NCI-H187 (cell line): ENCODE measurements at regions not wholly inside any gene's neighbourhood (a gene's known extent, or its start where the extent isn't known, plus 50 kb on each side); places are given as distances from the start of the nearest gene placed in this dataset.

Source experiments
- DNase-seq, 2 experiments: peaks; one replicate each; lab custom pipeline; 2025; lab: John Stamatoyannopoulos, UW

DNA sequence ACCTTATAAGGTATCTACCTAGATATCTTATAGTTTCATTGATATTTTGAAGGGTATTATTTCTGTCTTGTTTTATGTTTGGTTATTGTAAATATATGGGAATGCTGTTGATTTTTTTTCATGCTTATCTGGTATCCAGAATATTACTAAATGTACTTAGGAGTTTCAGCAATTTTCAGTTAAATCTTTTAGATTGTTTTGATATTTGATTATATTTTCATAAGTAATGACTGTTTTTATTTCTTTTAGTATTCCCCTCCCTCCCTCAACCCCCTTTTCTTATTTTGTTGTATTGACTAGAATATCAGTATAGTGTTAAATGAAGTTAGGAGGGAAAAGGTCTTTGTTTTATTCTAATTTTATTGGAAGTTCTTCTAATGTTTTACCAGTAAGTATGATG is 344.4 kb upstream of the PROX1 start:
- DNase-seq = no peak

DNA sequence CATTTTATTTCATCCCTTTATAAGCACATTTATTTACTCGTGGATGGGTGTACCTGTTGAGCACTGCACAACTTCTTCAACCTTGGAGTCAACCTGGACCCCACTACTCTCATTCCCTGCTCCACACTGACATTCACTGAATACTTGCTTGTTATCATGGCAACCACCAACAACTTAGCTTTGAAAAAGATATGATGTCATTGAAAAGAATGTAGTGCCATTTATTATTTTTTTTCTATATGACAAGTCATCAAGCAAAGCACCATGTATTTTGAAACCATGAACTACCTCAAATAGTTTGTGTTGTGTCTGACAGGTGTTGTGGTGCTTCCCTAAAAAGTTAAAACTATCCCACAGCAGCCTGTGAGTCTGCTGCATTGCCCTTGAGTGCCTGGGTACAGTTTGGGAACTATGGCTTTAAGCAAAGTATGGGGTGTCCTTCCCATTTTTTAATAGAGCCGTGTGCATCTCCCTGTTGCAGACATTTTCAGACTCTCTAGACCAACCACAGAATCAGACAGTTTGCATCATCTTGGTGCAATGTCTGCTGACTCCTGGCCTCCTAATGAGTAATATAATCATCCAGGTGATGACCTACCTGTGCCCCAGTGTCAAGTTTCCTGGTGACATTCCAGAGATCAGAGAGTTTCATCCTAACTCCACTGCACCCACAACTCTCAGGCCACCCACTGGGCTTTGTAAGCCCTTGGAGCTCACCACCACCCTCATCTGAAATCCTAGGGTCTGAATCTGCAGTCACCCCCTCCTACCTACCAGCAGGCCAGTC is 339.7 kb upstream of the PROX1 start:
- no peak for DNase-seq

DNA sequence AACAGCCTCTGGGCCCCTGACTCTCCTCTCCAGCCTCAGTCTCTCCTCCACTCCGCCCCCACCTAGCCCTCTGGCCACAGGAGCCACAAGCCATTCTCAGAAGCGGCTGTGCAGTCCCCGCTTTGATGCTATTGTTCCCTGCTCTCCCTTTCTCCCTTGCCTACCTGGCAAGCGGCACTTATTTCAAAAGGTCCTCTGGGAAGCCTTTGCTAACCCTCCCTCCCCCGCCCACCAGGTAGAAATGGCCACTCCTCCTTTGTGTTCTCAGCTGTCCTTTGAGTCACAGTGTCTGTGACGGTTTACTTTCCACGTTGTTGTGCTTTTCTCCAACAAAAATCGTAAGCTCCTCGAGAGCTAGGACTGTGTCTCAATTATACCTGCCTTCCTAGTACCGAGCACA is 338.4 kb upstream of the PROX1 start:
- DNase-seq = peak; percentile 41 to 61

DNA sequence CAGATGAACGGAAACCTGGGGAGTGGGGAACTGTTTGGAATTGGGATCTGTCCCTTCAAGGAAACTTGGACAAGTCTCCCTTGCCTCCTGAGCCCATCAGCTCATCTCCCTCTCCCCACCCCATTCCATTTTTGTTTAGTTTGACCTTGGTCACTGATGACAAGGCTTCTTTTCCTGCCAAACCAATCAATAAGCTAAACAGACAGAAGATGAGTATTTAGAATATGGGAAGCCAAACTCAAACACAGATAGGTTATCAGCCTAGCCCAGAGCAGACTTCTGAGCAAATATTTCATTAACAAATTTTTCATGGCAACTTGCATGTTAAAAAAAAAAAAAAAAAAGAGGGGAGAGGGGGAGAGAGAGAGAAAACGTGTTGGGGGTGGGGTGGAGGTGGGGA is 337.2 kb upstream of the PROX1 start:
- DNase-seq = no peak

DNA sequence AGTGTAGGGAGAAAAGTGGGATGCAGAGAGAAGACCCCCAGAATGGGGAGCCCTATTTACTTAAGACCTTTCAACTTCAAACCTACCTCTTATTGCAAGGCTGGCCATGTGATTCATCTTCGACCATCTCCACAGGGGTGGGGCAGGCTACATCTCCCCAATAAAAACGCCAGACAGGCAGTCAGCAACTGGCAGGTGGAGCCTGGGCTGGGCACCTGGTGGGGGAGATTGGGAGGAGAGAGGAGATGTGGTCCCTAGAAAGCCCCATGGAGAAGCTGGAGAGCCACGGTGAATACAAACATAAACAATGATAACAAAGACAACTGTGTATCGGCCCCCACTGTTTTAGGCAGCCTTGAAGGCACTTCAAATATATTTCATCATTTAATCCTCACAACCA is 336.7 kb upstream of the PROX1 start:
- DNase-seq = peak in 1 of 2 experiments; percentile 32

DNA sequence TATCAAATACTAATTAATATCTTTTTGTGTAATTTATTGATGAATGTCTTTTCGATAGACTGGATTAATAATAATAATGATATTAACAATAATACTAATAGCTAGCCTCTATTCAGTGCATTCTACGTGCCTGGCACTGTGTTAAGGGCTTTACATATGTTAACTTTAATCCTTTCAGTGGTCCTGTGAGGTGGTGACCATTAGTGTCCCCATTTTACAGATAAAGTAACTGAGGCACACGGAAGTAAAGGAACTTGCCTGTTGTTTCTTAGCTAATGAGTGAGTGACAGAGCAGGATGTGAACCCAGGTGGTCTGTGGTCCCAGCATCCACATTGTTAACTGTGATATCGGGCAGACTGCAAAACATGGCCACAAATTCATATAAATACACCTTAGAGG is 335.7 kb upstream of the PROX1 start:
- DNase-seq = no peak

DNA sequence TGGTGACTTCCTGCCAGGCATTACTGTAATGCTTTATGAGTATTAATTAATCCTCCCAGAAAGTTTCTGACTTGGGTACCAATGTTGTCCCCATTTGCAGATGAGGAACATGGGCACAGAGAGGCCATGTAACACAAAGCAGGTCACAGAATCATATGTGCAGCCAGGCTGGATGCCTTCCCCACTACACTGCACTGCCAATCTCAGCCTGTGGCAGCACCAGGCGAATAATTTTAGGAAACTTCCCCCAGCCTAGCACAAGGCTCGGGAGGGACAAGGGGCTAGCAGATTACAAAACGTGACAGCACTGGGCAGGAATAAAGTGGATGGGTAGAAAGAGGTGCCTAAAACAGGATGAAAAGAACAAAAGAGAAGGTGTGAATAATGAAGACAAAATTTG is 331.7 kb upstream of the PROX1 start:
- DNase-seq = no peak

DNA sequence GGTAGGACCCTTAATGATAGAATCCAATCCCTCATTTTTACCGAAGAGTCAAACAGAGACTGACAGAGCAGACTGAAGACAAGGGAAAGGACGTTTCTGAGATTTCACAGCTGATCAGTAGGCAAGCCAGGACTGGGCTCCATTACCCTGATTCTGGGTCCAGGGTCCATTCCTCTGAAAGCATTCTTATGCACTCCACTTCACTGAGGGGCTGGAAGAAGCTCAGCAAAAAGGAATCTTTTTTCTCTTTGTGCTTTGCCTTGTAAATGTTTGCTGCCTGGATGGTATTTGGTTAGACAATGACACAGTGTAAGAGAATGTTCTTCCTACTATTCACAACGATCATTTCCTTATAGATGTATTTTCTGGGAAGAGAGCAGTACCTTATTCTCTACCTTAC is 331.3 kb upstream of the PROX1 start:
- DNase-seq = no peak

DNA sequence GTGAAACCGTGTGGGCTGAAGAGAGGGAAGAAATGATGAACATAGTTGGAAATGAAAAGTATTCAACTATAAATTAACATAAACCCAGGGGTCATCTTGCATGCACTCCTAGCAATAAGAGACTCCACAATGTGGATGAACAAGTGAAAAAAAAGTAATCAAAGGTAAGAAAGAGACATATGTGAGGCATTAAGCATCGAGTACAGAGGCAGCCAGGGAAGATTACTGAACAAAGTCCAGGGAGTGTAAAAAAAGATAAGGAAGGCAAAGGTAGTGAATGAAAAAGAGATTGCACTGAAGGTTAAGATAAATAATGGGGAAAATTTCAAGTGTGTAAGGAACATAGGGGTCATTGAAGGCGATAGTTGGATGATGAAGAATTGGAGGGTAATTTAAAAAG is 330.8 kb upstream of the PROX1 start:
- no peak for DNase-seq

DNA sequence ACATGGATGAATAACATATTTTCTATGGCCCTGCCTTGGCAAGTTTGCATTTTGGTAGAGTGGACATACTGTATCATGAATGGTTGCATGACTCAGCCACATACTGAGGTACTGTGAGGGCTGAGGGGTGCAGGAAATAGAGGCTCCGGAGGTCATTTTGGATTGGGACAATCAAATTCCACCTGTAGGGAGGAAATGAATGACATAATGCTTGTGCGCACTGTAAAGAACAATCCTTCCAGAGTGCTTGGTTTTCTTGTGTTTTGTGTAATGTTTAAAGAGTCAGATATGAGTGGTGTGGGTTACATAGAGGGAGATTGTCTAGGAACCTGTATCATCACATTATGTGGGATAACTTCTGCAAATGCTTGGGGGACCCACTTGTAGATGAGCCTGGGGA is 329.9 kb upstream of the PROX1 start:
- DNase-seq = no peak

DNA sequence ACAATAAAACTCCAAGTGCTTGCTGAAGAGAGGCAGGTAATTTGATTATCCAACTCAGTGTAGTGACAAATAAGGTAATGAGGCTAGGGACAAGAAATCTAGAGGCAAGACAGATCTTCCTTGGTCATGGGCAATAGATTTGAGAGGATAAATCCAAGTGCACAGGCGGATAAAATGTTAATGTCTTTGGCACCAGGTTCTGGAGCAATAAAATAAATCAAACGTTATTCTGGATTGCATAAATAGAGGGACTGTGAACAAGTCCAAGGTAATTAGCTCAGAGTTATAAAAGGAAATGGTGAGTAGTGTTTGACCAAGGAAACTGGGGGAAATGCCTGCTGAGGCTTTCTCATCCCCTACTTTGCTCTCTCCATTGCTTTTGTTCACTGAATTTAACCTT is 329.3 kb upstream of the PROX1 start:
- peak in 1 of 2 experiments; percentile 10 for DNase-seq

DNA sequence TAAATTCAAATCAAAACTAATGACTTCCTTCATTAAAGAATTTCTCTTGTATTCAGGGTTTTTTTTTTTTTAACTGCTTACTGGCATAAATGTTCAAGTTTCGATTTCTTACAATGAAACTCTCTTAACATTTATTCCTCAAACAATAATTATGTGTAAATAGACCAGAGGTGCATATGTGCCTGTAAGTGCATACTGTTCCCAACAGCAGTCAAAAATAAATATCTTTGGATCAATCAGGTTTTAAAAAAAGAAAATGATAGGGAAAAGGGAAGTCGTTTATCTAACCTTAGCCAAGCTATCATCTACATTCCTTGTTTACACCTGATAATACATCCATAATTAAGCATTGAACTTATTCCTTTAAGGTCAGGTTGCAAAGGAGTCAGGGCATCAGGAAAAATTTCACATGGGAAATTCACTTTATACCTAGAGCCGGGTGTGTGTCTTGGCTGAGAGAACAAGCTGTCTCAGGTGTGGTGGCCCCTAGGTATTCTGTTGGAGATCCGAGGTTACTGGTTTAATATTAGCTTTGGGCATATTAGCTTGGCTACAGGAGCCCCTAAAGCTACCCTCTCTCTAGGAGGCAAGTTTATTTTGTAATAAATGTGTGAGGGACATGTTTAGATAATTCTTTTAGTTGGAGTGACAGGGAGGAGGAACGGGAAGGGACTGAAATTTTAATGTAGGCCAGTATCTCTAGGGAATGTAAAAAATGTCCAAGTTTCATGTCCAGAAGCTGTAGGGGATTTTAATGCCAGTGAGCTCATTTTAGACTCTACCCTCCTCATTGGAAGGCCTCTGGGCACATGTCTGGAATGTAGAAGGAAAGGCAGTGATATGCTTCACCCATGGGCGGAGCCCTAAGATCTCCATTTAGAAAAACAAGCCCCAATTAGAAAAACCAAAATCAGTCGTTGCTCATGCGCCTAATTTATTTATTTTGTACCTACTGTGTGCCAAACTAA is 327.9 kb upstream of the PROX1 start:
- DNase-seq = no peak

DNA sequence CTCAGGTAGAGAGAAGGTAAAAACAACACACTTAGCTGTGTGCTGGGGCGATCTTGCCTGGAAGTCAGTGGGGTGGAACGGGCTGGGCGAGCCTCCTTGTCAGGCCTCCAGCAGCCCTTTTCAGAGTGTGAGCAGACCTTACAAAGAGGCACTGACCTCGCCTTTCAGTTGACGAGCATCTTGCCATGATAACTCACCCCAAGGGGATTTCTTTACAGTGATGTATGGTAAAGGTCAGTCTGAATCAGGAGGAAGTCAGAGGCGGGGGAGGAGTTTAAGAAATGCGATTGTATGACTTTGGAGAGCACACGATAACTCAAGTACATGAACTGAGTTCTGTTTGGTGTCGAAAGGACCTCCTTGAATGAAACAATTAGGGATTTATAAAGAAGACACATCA is 326.5 kb upstream of the PROX1 start:
- DNase-seq = peak; percentile 10 to 11

DNA sequence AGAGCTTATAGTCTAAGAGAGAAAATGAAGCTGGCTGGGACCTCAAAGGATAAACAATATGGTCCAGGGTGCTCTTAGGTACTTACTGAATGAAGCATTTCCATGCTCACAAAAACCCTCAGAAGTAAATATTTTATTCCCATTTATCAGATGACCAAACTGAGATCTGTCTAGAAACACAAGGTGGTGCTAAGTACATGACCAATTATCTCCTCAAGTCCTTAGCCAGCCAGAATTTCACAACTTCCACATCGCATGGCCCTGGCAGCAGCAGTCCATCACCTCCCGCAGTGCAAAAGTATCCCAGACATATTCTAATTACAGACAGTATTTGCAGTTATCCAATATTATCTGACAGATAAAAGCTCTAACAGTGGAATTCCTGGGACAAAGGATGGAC is 321.7 kb upstream of the PROX1 start:
- no peak for DNase-seq

DNA sequence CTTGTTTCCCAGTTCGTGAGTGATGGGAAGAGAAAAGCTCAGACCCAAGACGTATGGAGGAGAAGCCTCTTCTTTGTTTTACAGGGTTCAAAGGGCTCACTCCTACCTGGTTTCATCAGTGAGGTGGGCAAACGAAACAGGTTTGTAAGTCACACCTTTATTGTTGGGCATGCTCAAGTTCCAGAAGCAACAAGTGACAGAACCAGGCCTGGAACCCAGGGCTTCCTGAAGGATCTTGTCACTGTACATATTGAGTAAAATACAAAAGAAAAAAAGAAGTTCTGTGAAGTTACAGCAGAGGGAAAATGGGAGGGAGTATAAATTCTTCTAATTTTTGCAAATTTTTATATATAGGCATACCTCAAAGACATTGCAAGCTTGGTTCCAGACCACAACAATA is 320.9 kb upstream of the PROX1 start:
- no peak for DNase-seq

DNA sequence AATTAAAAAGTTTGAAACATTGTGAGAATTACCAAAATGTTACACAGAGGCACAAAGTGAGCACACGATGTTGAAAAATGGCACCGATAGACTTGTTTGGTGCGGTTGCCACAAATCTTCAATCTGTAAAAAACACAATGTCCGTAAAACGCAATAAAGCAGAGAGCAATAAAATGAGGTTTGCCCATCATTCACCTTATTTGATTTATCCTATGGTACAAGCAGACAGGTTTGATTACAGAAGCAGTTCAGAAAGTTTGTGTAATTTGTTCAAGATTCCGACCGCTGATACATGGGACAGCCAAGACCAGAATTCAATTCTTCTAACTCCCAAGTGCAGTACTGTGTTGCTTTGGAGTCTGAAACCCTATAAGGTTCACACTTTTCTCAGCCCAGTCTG is 318.3 kb upstream of the PROX1 start:
- no peak for DNase-seq

DNA sequence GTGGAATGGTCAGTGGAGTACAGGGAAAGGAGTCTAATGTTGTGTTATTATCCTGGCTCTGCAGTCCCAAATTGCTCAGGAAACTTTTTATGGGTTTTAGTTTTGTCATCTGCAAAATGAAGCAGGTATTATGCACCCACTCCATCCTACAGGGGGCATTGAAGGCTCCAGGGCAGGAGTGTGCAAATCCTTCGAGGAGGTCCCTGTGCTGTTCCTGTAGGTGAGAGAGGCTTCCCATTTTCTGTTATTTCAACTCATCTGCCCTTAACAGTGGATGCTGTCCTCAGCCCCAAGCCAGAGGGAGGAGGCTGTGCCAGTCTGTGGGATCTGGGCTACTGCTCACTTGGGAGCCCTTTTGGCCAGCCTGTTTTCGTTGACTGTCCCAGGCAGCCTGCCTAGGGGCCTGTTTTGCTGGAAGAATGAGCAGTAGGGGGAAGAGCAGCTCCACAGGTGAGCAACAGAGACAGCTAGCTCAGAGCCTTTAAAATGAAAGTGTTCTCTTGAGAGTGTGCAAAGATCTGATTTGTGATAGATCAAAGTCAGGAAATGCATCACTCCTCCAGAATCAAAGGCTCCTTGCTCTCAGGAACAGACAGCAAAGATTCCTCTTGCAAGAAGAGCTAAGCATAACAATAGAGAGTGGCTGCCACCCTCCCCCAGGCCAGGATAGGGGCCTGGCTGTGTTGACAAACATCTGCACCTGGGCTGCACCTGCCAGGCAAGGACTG is 317.6 kb upstream of the PROX1 start:
- DNase-seq = peak; percentile 42 to 62

DNA sequence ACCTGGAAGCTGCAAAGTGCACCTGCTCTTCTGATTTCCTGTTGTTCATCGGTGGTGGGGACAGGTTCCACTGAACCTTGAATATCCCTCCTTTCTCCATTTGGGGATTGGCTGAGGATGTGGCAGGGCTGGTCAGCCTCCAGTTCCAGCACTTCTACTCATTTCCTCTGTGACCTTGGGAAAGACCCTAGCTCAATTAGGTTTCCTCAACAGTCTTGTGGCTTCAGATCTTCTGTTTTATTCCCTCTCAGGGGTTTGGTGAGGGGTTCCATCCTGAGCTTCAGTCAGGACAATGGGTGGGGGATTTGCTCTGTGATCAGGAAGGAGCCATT is 317.1 kb upstream of the PROX1 start:
- peak in 1 of 2 experiments; percentile 62 for DNase-seq

DNA sequence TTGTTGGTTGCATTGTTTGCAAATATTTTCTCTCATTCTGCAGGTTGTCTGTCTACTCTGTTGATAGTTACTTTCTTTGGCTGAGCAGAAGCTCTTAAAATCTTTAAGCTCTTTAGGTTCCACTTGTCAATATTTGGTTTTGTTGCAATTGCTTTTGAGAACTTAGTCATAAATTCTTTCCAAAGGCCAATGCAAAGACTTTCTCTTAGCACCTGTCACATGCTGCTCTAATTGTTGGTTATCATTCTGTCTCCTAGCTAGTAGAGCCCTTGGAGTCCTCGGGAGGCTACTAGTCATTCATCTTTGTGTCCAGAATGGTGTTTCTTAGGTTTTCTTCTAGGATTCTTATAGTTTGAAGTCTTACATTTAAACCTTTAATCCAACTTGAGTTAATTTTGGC is 312.7 kb upstream of the PROX1 start:
- no peak for DNase-seq

DNA sequence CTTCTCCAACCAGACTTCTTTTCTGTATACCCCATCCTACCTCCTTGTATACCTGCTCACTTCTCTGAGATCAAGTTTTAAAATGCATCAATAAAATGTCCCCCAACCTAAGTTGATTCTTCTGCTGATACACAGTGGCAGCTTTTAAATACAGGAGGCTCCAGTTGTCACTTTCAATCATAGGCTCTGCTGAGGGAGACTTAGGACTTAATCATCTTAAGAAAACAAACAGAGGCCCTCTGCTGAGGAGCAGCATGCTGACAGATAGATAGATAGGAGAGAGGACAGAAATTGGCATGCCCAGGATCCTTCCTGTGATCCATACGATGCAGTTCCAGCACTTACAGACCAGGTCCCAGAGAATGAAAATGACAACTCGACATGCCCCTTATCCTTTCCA is 311.0 kb upstream of the PROX1 start:
- no peak for DNase-seq

DNA sequence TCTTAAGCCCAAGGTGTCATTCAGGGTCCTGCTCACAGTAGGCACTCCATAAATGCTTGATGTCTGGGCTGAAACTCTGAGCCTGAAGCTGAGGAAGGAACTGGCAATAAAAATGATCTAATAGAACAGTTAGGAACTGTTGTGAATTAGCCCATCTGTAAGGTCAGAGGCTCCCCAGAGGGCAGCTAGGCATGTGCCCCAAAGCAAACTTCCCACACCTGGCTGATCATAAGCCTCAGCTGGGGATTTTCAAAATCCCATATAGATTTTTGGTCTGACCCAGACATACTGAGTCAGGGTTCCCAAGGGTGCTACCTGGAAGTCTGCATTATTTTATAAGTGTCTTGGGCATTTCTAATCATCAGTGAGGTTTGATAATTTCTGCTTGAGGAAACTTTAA is 309.4 kb upstream of the PROX1 start:
- no peak for DNase-seq

DNA sequence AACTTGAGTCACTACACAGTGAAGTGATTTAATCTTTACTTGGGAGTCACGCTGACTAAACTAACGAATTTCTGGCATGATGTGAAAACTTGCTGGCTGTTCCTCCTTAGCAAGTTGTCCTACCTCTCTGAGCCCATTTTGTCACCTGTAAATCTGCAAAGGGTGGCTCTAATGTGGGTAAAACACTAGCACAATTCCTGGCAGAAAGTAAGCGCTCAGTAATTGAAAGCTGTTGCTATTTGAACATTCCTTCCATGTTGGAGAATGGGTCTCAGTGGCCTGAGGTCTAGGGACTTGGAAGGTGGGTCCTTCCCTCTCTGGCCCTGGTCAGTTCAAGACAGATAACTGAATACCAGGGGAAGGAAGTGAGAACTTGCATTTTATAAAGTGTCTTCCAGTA is 309.0 kb upstream of the PROX1 start:
- no peak for DNase-seq

DNA sequence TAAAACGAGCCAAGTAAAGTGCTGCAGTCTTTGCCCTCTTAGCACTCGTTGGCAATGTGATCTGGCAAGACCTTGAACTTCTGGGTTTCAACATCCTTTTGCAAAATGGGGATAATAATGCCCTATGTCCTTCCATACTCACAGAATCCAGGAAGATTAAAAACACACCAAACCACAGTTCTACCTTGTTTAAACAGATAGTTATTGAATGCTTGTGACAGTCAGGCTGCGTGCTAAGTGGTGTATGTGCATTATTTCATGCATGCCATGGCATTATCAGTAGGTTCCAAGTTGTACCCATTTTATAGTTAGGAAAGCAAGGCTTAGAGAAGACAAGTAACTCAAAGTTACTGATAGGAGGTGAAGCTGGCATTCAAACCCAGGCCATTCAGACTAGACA is 308.6 kb upstream of the PROX1 start:
- DNase-seq = no peak
